GM23338 (cell line): ENCODE measurements at regions not wholly inside any gene's neighbourhood (a gene's known extent, or its start where the extent isn't known, plus 50 kb on each side); places are given as distances from the start of the nearest gene placed in this dataset.

Experiments
- ATAC-seq: fragments of 200-7000 bp; cut with Tn5 transposase; 3 replicates; pipeline ENCODE4 v1.9.1; 2020
- DNase-seq: peaks from one replicate; pipeline ENCODE4 v3.0.0-alpha.2; 2015; ENCODE audit warnings: low spot score
- H2AFZ ChIP-seq: fragments of 200-600 bp; sonication (generic); 2 replicates; pipeline ENCODE4 v1.8.0; 2016; ENCODE audit warnings: antibody characterized with exemption, mild to moderate bottlenecking, moderate library complexity
- H3F3A ChIP-seq: fragments of 200-600 bp; sonication (generic); replicated peaks from 2 replicates; pipeline ENCODE4 v1.8.0; 2017; ENCODE audit warnings: antibody characterized with exemption, mixed run types, low read depth
- H3K27ac ChIP-seq: fragments of 200-600 bp; sonication (generic); 2 replicates; pipeline ENCODE4 v1.6.1; 2016; ENCODE audit warnings: low read depth
- H3K27me3 ChIP-seq: fragments of 200-600 bp; sonication (generic); 2 replicates; pipeline ENCODE4 v1.8.0; 2016; ENCODE audit warnings: mild to moderate bottlenecking, mixed run types, moderate library complexity; ENCODE audit not compliant: insufficient read depth
- H3K36me3 ChIP-seq: fragments of 200-600 bp; sonication (generic); 2 replicates; pipeline ENCODE4 v1.8.0; 2016; ENCODE audit warnings: mild to moderate bottlenecking; ENCODE audit not compliant: insufficient read depth
- H3K4me1 ChIP-seq: fragments of 200-600 bp; sonication (generic); 2 replicates; pipeline ENCODE4 v1.8.0; 2016; ENCODE audit warnings: mild to moderate bottlenecking, moderate library complexity; ENCODE audit not compliant: insufficient read depth
- H3K4me2 ChIP-seq: fragments of 200-600 bp; sonication (generic); 2 replicates; pipeline ENCODE4 v1.7.1; 2017; ENCODE audit warnings: mixed run types
- H3K4me3 ChIP-seq: fragments of 200-600 bp; sonication (generic); 2 replicates; pipeline ENCODE4 v1.6.1; 2016; ENCODE audit warnings: mixed run types
- H3K79me2 ChIP-seq: fragments of 200-600 bp; sonication (generic); replicated peaks from 2 replicates; pipeline ENCODE4 v1.8.0; 2017; ENCODE audit warnings: mild to moderate bottlenecking; ENCODE audit not compliant: insufficient read depth
- H3K9me2 ChIP-seq: fragments of 200-600 bp; sonication (generic); 2 replicates; pipeline ENCODE4 v1.8.0; 2017; ENCODE audit not compliant: insufficient read depth
- H4K20me1 ChIP-seq: fragments of 200-600 bp; sonication (generic); replicated peaks from 2 replicates; pipeline ENCODE4 v1.8.0; 2017; ENCODE audit warnings: mild to moderate bottlenecking; ENCODE audit not compliant: insufficient read depth
- H3K27ac Mint-ChIP-seq: 2 replicates; pipeline ENCODE4 v1.8.0; 2020; ENCODE audit warnings: inconsistent platforms, mild to moderate bottlenecking, moderate library complexity, mixed read lengths
- H3K27me3 Mint-ChIP-seq: 3 replicates; pipeline ENCODE4 v1.8.0; 2022; ENCODE audit warnings: low read depth, mild to moderate bottlenecking, moderate library complexity, mixed read lengths, inconsistent platforms; ENCODE audit not compliant: insufficient read depth, poor library complexity
- H3K36me3 Mint-ChIP-seq: 3 replicates; pipeline ENCODE4 v1.8.0; 2021; ENCODE audit warnings: low read depth, mild to moderate bottlenecking, inconsistent platforms, moderate library complexity, mixed read lengths
- H3K4me1 Mint-ChIP-seq: 3 replicates; pipeline ENCODE4 v1.8.0; 2020; ENCODE audit warnings: mild to moderate bottlenecking, inconsistent platforms, mixed read lengths
- H3K4me3 Mint-ChIP-seq: 3 replicates; pipeline ENCODE4 v1.8.0; 2021; ENCODE audit warnings: moderate library complexity, mild to moderate bottlenecking, inconsistent platforms, mixed read lengths
- H3K9me3 Mint-ChIP-seq: 3 replicates; pipeline ENCODE4 v1.8.0; 2020; ENCODE audit warnings: moderate library complexity, mild to moderate bottlenecking, inconsistent platforms, mixed read lengths
- CREB1 ChIP-seq: fragments of 250-450 bp; sonication (Bioruptor Pico); IDR thresholded peaks from 2 replicates; pipeline ENCODE4 v1.5.0; 2020; ENCODE audit warnings: low read depth, mild to moderate bottlenecking, moderate library complexity
- CTCF ChIP-seq, 2 experiments: fragments of 200-600 bp in 1 of 2; sonication (generic) in 1 of 2; conservative IDR thresholded peaks; 2 replicates each; pipeline versions ENCODE4 v1.5.1 to v1.6.1; 2016 to 2017; ENCODE audit warnings: antibody characterized with exemption in 2 of 2, low read depth in 2 of 2, mild to moderate bottlenecking in 2 of 2, moderate library complexity in 1 of 2
- ETS1 ChIP-seq: IDR thresholded peaks from 2 replicates; pipeline ENCODE4 v1.6.1; 2016; ENCODE audit warnings: antibody characterized with exemption
- EZH2 ChIP-seq: fragments of 200-600 bp; sonication (generic); IDR thresholded peaks from one replicate; pipeline ENCODE4 v1.8.0; 2017; ENCODE audit warnings: antibody characterized with exemption, mild to moderate bottlenecking, low read depth; ENCODE audit not compliant: unreplicated experiment
- EZH2phosphoT487 ChIP-seq: fragments of 200-600 bp; sonication (generic); IDR thresholded peaks from one replicate; pipeline ENCODE4 v1.8.1; 2018; ENCODE audit warnings: antibody characterized with exemption; ENCODE audit not compliant: unreplicated experiment
- JUNB ChIP-seq: IDR thresholded peaks from one replicate; pipeline ENCODE4 v1.6.1; 2016; ENCODE audit warnings: antibody characterized with exemption; ENCODE audit not compliant: unreplicated experiment
- NANOG ChIP-seq: IDR thresholded peaks from 2 replicates; pipeline ENCODE4 v1.6.1; 2016; ENCODE audit warnings: antibody characterized with exemption, borderline replicate concordance
- POLR2AphosphoS5 ChIP-seq: IDR thresholded peaks from 2 replicates; pipeline ENCODE4 v1.6.1; 2016; ENCODE audit warnings: antibody characterized with exemption, low read depth
- REST ChIP-seq: IDR thresholded peaks from one replicate; pipeline ENCODE4 v1.6.1; 2018; ENCODE audit warnings: antibody characterized with exemption; ENCODE audit not compliant: unreplicated experiment
- STAT1 ChIP-seq: IDR thresholded peaks from one replicate; pipeline ENCODE4 v1.6.1; 2016; ENCODE audit warnings: antibody characterized with exemption; ENCODE audit not compliant: unreplicated experiment
- ZNF114 ChIP-seq: fragments of 250-450 bp; sonication (Bioruptor Pico); IDR thresholded peaks from 2 replicates; pipeline ENCODE4 v1.5.0; 2020; ENCODE audit warnings: mild to moderate bottlenecking, moderate library complexity
- ZNF331 ChIP-seq: fragments of 250-450 bp; sonication (Bioruptor Pico); IDR thresholded peaks from 2 replicates; pipeline ENCODE4 v1.5.0; 2020; ENCODE audit warnings: low read depth, mild to moderate bottlenecking, moderate library complexity
- ZNF462 ChIP-seq: fragments of 250-450 bp; sonication (Bioruptor Pico); IDR thresholded peaks from 2 replicates; pipeline ENCODE4 v1.5.0; 2020; ENCODE audit warnings: mild to moderate bottlenecking, moderate library complexity

- H2AFZ ChIP-seq: no peak overlapping the region
- no peaks in the 10 kb centered on the region for H3K9me2 ChIP-seq
- H3K27me3 ChIP-seq: no peaks in the 10 kb centered on the region
- H3K4me3 ChIP-seq: no peak overlapping the region
- no peaks in the 10 kb centered on the region for H3K9me3 Mint-ChIP-seq
- no peaks in the 10 kb centered on the region for H3K27me3 Mint-ChIP-seq
- H3K36me3 Mint-ChIP-seq: no peaks in the 10 kb centered on the region
- no peaks in the 10 kb centered on the region for H3K36me3 ChIP-seq
- H3K4me2 ChIP-seq: peak overlapping the region; percentile 40; the same call in 1 of the 2 replicates
- no peaks in the 10 kb centered on the region for H3K79me2 ChIP-seq
- H4K20me1 ChIP-seq: no peaks in the 10 kb centered on the region
- H3K4me1 Mint-ChIP-seq: peaks cover 62% of the 10 kb centered on the region
- H3K27ac ChIP-seq: no peak overlapping the region
- ATAC-seq (no peak), DNase-seq (no peak)
- peaks cover 42% of the 10 kb centered on the region for H3K4me1 ChIP-seq
- TF ChIP-seq REST: no peak
- no peak for TF ChIP-seq CTCF (conservative IDR thresholded peaks at IDR 0.05; ENCODE audit: low read depth in 2 of 2)
- no peak for TF ChIP-seq CREB1 (CRISPR knock-in tag)
- no peak for TF ChIP-seq STAT1
- TF ChIP-seq EZH2: no peak
- no peak for TF ChIP-seq ETS1
- no peak for TF ChIP-seq JUNB
- TF ChIP-seq NANOG: no peak
- no peak for TF ChIP-seq ZNF114 (CRISPR knock-in tag)
- TF ChIP-seq ZNF462: no peak
- no peak for TF ChIP-seq ZNF331 (CRISPR knock-in tag)
- TF ChIP-seq EZH2phosphoT487: no peak
- no peak for TF ChIP-seq POLR2AphosphoS5
- H3K27ac Mint-ChIP-seq: no peak overlapping the region
- no peaks in the 10 kb centered on the region for H3F3A ChIP-seq
- H3K4me3 Mint-ChIP-seq: no peak overlapping the region
Measured at GRCh38 chr2:144233733-144234541, 286.0 kb downstream of the ZEB2 start.
